NCI-H2171 treated with DMSO at 0.1 percent for 48 hours (cell line): ENCODE measurements at regions not wholly inside any gene's neighbourhood (a gene's known extent, or its start where the extent isn't known, plus 50 kb on each side); places are given as distances from the start of the nearest gene placed in this dataset.
A peak's percentile ranks its signal among the peaks of the same experiment; 100 is the strongest.

Experiments used
- DNase-seq: peaks from one replicate; lab custom pipeline; 2025; lab: John Stamatoyannopoulos, UW

DNA sequence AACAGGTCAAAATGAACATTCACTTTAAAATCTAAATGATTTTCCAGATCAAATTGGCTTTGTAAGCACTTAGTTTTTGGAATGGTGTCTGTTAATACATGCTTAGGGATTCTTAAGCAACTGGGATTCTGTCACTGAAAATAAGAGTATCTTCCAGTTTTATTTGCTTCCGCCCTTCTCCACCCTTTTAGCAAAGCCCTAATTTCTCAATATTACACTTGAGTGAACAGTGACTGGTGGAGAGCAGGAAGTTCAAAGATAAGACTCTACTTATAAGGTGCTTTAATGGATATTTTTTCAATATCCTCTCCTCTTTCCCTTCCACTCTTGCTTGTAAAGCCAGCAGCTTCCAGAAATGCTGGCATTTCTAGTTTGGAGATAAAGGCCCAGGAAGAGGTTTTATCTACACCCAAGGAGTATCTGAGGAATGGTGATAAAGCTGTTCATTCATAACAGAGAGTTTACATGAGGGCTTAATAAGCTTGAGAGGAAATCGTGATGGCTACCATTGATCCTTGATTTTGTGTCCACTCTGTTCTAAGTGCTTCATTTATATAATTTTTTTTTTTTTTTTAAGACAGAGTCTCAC is 265.9 kb upstream of the PRICKLE1 start:
- no peak for DNase-seq

GRCh38 chr12:42854826-42855225 is 265.3 kb upstream of the PRICKLE1 start:
- DNase-seq = no peak

- no peak for DNase-seq
Measured at GRCh38 chr12:42854208-42854607, 264.7 kb upstream of the PRICKLE1 start.

DNA sequence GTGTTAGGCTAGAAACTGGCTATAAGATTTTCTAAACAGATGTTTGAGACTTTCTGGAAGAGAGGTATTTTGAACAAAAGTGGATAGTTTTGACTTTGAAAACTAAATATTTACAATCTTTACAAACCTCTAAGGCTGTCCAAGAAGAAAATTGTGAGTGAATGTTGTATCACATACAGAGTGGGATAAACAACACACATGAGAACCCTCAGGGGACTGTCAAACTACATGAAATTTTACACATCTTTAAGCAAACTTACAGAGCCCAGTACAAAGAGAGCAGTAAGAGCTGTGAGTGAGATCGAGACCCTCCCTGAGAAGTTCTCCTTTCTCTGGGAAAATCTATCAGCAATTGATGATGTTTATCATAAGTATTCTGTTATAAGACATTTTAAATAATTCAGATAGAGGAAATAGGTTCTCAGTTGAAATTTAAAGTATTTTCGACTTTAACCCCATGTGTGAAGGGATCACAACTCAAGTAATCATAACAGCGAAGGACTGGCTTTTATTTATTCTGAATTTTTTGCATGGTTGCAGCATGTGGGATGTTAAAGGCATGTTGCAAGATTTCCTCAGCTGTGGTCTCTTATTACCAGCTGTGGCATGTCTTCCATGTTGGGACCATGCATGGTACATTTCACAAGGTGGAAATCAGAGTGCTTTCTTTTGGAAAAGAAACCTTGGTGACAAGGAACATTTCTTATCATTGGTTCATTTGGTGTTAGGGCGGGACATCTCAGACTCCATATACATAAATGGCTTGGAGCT is 264.0 kb upstream of the PRICKLE1 start:
- DNase-seq = no peak

- DNase-seq = no peak
Measured at GRCh38 chr12:42846782-42847181, 257.2 kb upstream of the PRICKLE1 start.

DNA sequence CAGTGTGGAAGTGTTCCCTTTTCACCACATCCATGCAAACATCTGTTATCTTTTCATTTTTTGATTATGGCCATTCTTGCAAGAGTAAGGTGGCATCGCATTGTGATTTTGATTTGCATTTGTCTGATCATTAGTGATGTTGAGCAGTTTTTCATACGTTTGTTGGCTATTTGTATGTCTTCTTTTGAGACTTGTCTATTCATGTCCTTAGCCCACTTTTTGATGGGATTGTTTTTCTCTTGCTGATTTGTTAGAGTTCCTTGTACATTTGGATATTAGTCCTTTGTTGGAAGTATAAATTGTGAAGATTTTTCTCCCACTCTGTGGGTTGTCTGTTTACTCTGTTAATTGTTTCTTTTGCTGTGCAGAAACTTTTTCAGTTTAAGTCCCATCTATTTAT is 244.5 kb upstream of the PRICKLE1 start:
- no peak for DNase-seq

GRCh38 chr12:42828836-42829235 is 239.3 kb upstream of the PRICKLE1 start:
- no peak for DNase-seq

GRCh38 chr12:42824327-42824726 is 234.8 kb upstream of the PRICKLE1 start:
- no peak for DNase-seq

DNA sequence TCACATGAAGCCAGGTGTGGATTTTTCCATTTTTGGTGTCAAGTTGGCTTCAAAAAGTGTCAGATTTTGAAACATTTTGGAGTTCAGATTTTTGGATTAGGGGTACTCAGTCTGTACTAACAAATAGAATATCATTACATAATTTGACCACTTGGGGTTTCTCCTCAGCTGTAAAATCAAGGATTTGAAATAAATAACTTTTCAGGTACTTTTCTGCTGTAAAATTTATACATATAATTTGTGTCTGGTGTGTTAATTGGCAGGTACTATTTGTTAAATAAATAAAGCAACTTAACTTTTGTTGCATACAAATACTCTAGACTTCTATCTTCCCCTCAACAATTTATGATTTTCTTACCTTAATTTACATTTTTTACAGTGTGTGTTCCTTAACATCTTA is 234.1 kb upstream of the PRICKLE1 start:
- DNase-seq = no peak

DNA sequence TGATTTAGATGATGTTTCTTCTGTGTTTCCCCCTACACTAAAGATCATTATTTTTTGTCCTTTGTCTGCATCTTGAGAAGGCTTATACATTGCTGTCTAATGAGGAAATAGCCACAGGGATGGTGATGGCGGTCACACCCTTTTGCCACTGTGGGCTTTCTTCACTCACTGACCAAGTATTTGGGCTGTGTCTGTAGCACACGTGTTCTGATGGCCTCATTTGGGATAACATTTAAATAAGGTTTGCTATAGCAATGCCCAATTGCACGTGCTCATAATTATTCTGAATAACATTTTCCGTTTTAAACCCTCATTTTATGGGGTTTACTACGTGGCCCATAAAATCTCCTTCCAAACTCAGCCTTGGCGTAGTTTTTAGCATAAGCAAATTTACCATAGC is 230.3 kb upstream of the PRICKLE1 start:
- DNase-seq = no peak

GRCh38 chr12:42815068-42815467 is 225.5 kb upstream of the PRICKLE1 start:
- no peak for DNase-seq

- no peak for DNase-seq
Measured at GRCh38 chr12:42812871-42813270, 223.3 kb upstream of the PRICKLE1 start.

DNA sequence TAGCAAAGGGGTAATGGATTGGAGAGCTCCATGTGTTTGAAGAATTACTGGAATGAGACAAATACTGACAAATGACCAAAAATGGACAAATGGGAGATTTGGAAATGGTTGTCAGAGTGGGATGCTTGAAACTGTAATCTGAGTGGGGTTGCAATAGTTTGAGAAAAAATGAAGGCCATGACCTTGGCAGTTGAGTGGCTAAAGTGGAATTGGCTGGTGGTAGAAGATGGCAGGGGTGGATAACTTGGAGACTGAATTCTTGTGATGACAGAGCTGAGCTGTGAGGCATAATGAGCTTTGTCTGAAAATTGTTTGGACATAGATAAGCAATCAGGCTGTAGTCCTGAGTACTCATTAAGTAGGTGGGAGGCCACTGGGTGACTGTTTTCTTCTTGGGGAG is 222.5 kb upstream of the PRICKLE1 start:
- DNase-seq = no peak

DNA sequence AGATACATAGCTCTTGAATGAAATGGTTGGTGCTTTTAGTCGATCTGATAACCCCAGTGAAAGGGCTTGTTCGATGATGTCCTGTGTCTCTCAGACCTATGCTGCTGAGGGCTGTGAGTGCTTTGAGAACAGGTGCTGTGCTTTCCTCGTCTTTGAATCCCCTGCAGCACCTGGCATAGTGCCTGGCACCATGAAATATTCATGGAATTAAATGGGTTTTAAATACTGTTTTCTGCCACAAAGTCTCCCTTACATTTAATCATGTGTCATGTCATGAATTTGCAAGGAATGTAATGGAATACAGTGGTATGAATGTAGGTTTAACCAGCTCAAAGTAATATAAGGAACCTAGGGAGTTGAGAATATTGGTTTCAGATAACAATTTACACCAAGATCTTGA is 220.5 kb upstream of the PRICKLE1 start:
- DNase-seq = peak; percentile 17

- DNase-seq = no peak
Measured at GRCh38 chr12:42809226-42809625, 219.7 kb upstream of the PRICKLE1 start.

DNA sequence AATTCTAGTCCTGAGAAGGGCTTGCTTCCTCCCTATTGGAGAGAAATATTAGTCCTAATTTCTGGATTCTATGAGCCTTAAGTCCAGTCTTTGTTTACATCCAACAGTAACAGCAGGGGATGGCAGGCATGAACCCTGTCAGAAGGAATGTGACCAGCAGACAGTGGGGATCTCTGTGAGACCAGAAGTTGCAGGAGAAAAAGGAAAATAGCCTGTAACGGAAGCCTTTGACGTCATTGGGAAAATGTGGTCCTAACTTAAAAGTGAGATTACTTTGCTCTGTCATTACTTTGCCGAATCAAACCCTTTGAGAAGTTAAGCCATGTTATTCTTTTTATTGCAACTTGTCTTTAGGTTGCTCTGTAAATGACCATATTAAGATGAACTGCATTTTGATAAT is 218.2 kb upstream of the PRICKLE1 start:
- DNase-seq = no peak

DNA sequence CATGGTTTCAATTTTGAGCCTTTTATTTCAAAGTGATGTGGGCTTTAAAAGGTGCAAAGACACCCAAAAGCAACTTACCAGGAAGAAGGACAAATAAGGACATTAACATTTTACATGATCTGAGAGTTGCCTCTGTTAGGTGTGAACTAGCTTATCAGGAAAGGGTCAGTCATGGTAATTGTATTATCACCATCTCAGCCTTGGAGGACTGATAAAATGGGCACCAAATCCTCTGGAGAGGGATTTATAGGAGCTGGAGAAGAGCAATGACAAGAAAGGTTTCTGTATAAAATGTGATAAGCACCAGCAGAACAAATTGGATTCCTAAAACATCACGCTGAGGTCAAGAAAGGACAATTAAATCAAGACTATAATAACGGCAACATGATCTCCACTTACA is 217.7 kb upstream of the PRICKLE1 start:
- DNase-seq = no peak

GRCh38 chr12:42804928-42805327 is 215.4 kb upstream of the PRICKLE1 start:
- no peak for DNase-seq

GRCh38 chr12:42802785-42803189 is 213.2 kb upstream of the PRICKLE1 start:
- no peak for DNase-seq

- DNase-seq = no peak
Measured at GRCh38 chr12:42801271-42801670, 211.7 kb upstream of the PRICKLE1 start.

DNA sequence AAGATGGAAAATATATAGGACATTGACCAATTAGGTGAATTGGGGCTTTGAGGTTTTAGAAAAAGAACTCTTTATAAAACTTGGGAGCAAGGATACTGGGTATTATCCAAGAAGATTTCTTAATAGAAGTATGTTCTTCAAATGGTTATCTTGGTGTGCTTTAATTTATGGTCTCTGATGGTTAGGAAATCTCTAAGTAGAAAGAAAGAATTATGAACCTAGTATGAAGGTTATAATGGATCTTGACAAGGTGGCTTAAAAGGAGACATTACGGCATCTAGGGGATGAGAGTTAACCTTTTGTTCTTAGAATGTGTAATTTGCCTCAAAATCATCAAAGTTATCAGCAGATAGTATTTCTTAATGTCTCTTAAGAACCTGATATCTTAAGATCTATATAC is 210.4 kb upstream of the PRICKLE1 start:
- DNase-seq = no peak

GRCh38 chr12:42798811-42799438 is 209.4 kb upstream of the PRICKLE1 start:
- no peak for DNase-seq

DNA sequence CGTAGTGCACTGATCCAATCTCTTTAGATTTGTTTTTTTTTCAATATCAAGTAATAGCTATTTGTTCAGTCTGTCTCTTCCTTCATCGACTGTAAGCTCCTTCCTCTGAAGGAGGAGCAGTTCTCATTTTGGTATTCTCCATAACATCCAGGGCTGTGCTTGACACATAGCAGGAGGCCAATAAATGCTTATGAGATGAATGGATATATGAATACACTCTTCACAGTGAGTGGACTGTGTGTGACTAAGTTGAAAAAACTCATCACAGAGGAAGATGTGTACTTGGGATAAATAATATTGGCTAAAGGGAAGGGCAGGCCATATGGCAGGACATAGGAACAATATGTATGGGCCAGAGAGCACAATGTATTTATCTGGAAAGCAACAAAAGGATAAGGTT is 205.3 kb upstream of the PRICKLE1 start:
- no peak for DNase-seq

GRCh38 chr12:42793166-42793565 is 203.6 kb upstream of the PRICKLE1 start:
- DNase-seq = no peak
